ENCODE measurements at regions not wholly inside any gene's neighbourhood (a gene's known extent, or its start where the extent isn't known, plus 50 kb on each side); places are given as distances from the start of the nearest gene placed in this dataset.

DNA sequence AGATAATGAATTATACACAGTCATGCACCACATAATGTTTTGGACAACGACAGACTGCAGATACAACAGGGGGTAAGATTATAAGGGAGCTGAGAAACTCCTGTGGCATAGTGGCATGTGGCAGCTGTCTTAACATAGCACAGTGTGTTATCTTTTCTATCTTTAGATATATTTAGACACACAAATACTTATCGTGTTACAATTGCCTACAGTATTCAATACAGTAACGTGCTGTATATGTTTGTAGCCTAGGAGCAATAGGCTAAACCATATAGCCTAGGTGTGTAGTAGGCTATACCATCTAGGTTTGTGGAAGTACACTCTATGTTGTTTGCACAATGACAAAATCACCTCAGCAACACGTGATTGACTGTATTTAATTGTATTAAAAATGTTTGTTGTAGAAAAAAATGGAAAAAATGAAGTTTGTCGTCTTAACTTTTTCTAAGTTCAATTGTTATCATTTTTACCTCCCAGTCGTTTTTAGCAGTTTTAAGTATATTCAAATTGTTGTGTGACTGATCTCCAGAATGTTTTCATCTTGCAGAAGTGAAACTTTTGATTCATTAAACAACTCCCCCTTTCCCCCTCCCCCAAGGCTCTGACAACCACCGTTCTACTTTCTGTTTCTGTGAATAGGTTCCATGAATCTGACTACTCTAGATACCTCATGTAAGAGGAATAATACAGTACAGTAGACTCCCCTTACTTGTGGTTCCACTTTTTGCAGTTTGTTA lies 351.0 kb upstream of the B3GALT2 start:
- DNase-seq = no peak
- in situ Hi-C loops (cut with HindIII; ENCODE audit: low pct_ligation_motif_present, low pct_unique_long_range_greater_than_20kb, low sequenced_read_pairs) = no loop called here

DNA sequence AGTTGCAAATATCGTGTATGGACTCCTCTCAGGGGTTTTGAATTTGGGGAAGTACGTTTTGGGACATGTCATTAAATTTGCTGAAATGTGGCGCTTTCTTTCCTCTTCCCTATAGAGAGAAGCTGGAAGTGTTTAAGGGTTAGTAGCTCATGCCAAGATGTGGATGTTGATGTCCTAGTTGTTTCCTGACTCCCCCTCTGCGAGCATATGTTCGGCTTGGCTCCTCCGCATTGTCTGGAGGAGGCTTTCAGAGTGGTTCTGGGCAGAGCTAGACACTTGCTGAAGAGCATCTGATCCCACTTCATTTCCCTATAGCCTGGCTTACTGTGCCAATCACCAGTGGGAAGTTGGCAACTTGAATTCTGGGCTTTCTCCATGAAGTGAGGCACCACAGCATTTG lies 347.4 kb upstream of the B3GALT2 start:
- in situ Hi-C loops (cut with HindIII; ENCODE audit: low pct_ligation_motif_present, low pct_unique_long_range_greater_than_20kb, low sequenced_read_pairs) = no loop called here
- no peak for DNase-seq

GRCh38 chr1:193525917-193526710 lies 339.7 kb upstream of the B3GALT2 start:
- in situ Hi-C loops (cut with HindIII; ENCODE audit: low pct_ligation_motif_present, low pct_unique_long_range_greater_than_20kb, low sequenced_read_pairs) = no loop called here
- DNase-seq = no peak

- no peak for DNase-seq
- in situ Hi-C loops (cut with HindIII; ENCODE audit: low pct_ligation_motif_present, low pct_unique_long_range_greater_than_20kb, low sequenced_read_pairs) = no loop called here
Measured at GRCh38 chr1:193525411-193525810, 339.0 kb upstream of the B3GALT2 start.

- in situ Hi-C loops (cut with HindIII; ENCODE audit: low pct_ligation_motif_present, low pct_unique_long_range_greater_than_20kb, low sequenced_read_pairs) = no loop called here
- DNase-seq = no peak
Measured at GRCh38 chr1:193524616-193525015, 338.2 kb upstream of the B3GALT2 start.

- DNase-seq = no peak
- in situ Hi-C loops (cut with HindIII; ENCODE audit: low pct_ligation_motif_present, low pct_unique_long_range_greater_than_20kb, low sequenced_read_pairs) = no loop called here
Measured at GRCh38 chr1:193524021-193524420, 337.6 kb upstream of the B3GALT2 start.

DNA sequence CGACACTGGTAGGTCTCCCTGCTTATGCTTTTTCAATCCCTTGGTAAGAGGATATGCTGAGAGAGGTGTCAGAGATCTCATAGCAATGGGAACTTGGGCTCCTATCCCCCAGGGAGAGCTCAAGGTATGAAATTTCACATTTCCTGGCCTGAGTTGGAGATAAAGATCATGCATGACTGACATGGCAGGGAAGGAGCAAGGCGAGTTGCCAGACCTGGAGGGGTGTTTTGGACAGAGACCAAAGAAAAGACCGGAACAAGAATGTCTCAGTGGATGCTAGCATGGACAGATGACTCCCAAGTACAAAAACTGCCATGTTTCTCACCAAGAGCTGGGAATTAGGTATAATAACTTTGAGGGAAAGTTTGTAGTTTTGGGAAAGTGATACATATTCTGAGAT lies 334.1 kb upstream of the B3GALT2 start:
- in situ Hi-C loops (cut with HindIII; ENCODE audit: low pct_ligation_motif_present, low pct_unique_long_range_greater_than_20kb, low sequenced_read_pairs) = no loop called here
- DNase-seq = no peak

GRCh38 chr1:193519922-193520321 lies 333.5 kb upstream of the B3GALT2 start:
- in situ Hi-C loops (cut with HindIII; ENCODE audit: low pct_ligation_motif_present, low pct_unique_long_range_greater_than_20kb, low sequenced_read_pairs) = no loop called here
- no peak for DNase-seq

DNA sequence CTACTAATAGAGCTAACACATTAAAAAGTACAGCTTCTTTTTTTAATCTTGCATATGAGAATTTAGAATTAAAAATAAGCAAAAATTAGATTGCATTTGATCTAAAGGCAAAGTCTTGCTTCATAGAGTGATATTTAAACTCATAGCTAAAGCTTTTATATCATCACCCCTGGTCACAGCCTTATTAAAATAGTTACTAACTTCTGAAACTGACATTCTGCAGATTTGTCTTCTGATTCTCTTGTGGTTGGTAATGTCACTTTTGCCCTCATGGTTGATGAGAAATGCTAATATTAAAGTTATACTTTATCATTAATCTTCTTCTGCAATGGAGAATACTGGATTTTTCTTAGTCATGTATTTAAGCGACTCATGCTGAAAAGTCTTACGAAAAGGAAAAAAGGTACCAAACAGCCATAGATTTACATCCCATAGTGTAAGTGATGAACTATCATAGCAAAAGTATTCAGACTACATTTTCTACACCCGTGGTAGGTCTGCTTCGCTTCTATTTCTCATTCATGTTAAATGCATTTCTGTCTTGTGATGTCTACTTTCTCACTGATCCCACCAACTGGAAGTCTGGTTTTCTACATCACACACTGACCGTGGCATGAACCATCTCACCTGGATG lies 330.5 kb upstream of the B3GALT2 start:
- in situ Hi-C loops (cut with HindIII; ENCODE audit: low pct_ligation_motif_present, low pct_unique_long_range_greater_than_20kb, low sequenced_read_pairs) = no loop called here
- DNase-seq = no peak

GRCh38 chr1:193514397-193514796 lies 328.0 kb upstream of the B3GALT2 start:
- DNase-seq = no peak
- in situ Hi-C loops (cut with HindIII; ENCODE audit: low pct_ligation_motif_present, low pct_unique_long_range_greater_than_20kb, low sequenced_read_pairs) = no loop called here

DNA sequence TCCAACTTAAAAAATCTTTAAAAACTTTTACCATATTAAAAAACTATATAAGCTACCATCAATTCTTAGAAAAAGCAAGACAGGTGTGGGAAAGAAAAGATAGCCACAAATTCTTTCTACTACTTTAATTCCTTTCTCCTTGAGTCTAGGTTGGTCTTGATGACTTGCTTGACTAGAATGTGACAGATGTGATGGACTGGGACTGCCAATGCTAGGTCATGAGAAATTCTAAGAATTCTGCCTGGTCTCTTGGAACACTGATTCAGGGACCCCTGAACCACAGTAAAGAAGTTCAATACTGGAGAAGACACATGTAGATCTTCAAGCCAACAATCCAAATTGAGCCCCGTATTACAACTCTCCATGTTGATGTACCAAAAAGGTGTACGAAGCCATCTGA lies 326.6 kb upstream of the B3GALT2 start:
- no peak for DNase-seq
- in situ Hi-C loops (cut with HindIII; ENCODE audit: low pct_ligation_motif_present, low pct_unique_long_range_greater_than_20kb, low sequenced_read_pairs) = no loop called here

- DNase-seq = no peak
- in situ Hi-C loops (cut with HindIII; ENCODE audit: low pct_ligation_motif_present, low pct_unique_long_range_greater_than_20kb, low sequenced_read_pairs) = no loop called here
Measured at GRCh38 chr1:193504920-193505319, 318.5 kb upstream of the B3GALT2 start.

DNA sequence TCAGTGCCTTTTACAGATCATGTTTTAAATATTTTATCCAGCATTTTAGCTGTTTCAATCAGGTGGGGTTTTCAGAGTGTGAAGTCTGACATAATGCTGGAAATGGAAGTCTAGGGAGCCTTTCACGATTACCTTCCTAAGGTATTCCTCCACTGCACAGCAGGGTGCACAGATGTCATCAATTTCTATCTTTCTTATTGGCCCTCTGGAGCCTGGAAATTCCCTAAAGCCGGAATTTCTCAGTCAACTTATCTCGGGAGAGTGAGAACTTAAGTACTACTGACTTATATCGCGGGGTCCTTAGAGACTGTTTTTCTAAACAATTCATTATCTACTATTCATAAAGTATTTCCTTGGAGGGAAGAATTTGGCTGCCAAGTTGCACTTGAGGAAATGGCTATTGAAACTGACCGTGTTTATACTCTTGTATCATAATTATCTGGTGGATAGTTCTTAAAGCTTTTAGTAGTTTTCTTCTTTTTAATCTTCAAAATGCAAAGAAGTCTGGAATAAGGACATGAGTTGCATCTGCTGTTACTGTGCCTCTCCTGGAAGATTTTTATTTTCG lies 311.8 kb upstream of the B3GALT2 start:
- no peak for DNase-seq
- in situ Hi-C loops (cut with HindIII; ENCODE audit: low pct_ligation_motif_present, low pct_unique_long_range_greater_than_20kb, low sequenced_read_pairs) = no loop called here

- no peak for DNase-seq
- in situ Hi-C loops (cut with HindIII; ENCODE audit: low pct_ligation_motif_present, low pct_unique_long_range_greater_than_20kb, low sequenced_read_pairs) = no loop called here
Measured at GRCh38 chr1:193494368-193494767, 308.0 kb upstream of the B3GALT2 start.

GRCh38 chr1:193489191-193489590 lies 302.8 kb upstream of the B3GALT2 start:
- in situ Hi-C loops (cut with HindIII; ENCODE audit: low pct_ligation_motif_present, low pct_unique_long_range_greater_than_20kb, low sequenced_read_pairs) = no loop called here
- DNase-seq = no peak

- in situ Hi-C loops (cut with HindIII; ENCODE audit: low pct_ligation_motif_present, low pct_unique_long_range_greater_than_20kb, low sequenced_read_pairs) = no loop called here
- no peak for DNase-seq
Measured at GRCh38 chr1:193487722-193488121, 301.3 kb upstream of the B3GALT2 start.

- peak; percentile 1 for DNase-seq
- in situ Hi-C loops (cut with HindIII; ENCODE audit: low pct_ligation_motif_present, low pct_unique_long_range_greater_than_20kb, low sequenced_read_pairs) = no loop called here
Measured at GRCh38 chr1:193486671-193487229, 300.3 kb upstream of the B3GALT2 start.

GRCh38 chr1:193480755-193481154 lies 294.3 kb upstream of the B3GALT2 start:
- in situ Hi-C loops (cut with HindIII; ENCODE audit: low pct_ligation_motif_present, low pct_unique_long_range_greater_than_20kb, low sequenced_read_pairs) = no loop called here
- no peak for DNase-seq

DNA sequence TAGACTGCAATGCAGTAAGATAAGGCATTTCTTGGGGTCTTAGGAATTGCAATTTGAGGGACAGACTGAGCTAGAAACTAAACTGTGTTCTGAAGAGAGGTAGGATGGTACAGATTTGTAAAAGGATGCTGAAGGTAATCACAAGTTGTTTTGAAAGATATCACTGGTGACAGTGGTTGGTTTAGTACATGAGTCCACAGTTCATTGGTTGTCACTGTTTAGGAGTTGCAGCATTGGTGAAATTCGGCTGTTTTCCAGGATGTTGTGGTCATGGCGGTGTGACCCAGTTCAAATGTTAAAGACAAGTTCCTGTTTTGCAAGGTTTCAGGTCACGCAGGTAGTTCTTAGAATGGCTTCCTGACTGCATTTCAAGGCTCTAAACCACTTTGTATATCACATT lies 292.8 kb upstream of the B3GALT2 start:
- no peak for DNase-seq
- in situ Hi-C loops (cut with HindIII; ENCODE audit: low pct_ligation_motif_present, low pct_unique_long_range_greater_than_20kb, low sequenced_read_pairs) = no loop called here
